A549 (cell line): ENCODE measurements at regions not wholly inside any gene's neighbourhood (a gene's known extent, or its start where the extent isn't known, plus 50 kb on each side); places are given as distances from the start of the nearest gene placed in this dataset.

Source experiments
- ESRRA ChIP-seq: fragments of 150-350 bp; IDR thresholded peaks from 2 replicates; pipeline ENCODE4 v1.6.1; 2014; ENCODE audit warnings: mild to moderate bottlenecking, low read length, borderline replicate concordance
- MAX ChIP-seq: IDR thresholded peaks from 2 replicates; pipeline ENCODE4 v1.6.1; 2012

- TF ChIP-seq ESRRA (no peak), MAX (no peak)
Observed at GRCh38 chr6:9566096-9566495, 848.8 kb downstream of the TFAP2A start.
